Activated CD8-positive, alpha-beta memory T cell treated with anti-CD3 and anti-CD28 coated beads for 1 hour (primary cell): ENCODE measurements at regions not wholly inside any gene's neighbourhood (a gene's known extent, or its start where the extent isn't known, plus 50 kb on each side); places are given as distances from the start of the nearest gene placed in this dataset.
"Not testable (repeated sequence)": the region's sequence is repeated elsewhere in the genome, so short reads cannot be mapped to it uniquely, and the experiment has no call there.

Source experiments
- DNase-seq, 2 donors: peaks; one replicate each; pipeline ENCODE4 v3.0.0-alpha.2; 2020; ENCODE audit warnings: low read depth in 1 of 2; ENCODE audit errors: extremely low read depth in 1 of 2

DNA sequence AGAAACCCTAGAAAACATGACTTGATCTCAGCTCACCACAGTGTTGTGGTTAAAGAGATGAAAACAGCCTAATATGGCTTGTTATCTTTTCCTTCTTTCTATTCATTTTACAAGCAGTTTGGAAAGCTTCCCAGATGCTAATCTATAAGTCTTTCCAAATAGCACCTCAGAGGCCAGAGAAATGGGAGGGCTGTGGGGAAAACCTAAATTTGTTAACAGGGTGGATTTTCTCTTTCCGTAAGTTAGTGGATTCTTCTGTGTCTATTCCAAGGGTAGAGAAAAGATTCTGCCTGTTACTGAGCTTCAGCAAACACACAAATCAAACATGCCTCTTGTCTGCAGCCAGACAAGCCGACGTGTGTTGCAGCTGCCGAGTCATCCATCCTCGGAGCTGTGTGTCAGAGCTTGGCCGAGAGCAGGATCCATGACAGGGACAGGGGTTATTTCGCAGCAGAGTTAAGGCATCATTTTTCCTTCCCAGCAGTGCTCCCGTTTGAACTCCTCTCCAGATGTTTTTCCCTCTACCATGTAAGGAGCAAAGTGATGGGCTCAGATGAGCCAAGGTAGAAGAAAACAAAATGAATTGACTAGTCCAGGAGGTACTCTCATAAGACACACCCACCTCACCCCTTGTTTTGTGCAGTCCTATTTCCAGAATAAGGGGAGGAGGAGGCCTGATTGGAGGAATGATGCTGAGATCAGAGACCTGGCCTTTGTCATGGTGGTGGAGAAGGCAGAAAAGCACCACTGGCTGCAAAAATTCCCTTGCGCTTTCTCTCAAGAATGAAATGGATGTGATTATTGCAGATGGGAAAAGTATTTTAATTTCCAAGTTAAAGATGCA, 560.0 kb downstream of the C6orf118 start:
- DNase-seq, result no peak

DNA sequence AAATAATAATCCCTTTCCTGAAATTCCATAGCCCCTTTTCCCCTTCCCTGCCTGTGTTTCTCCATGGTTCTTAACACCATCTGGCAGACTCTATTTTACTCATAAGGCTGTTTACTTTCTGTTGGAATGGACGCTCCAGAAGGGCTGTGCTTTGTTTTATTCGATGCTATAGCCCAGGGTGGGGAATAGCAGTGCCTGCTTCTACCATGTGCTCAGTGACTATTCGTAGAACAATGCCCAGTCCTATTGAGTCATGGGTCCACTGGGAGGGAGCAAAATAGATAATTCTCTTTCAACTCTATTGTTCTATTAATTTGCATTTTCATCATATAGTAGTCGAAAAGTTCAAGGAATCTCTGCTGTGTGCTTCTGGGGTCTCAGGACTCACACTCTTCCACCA, 565.1 kb downstream of the C6orf118 start:
- DNase-seq, result no peak

DNA sequence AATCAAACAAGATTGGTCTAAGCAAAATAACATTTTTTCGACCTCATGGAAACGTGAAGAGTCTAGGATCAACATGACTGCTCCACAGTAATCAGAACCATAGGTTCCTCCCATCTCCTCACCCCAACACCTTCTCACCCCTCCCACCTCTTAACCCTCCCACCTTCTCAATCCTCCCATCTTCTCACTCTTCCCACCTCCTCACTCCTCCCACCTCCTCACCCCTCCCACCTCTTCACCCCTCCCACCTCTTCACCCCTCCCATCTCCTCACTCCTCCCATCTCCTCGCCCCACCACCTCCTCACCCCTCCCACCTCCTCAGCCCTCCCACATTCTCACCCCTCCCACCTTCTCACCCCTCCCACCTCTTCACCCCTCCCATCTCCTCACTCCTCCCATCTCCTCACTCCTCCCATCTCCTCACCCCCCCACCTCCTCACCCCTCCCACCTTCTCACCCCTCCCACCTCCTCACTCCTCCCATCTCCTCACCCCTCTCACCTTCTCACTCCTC, 567.4 kb downstream of the C6orf118 start:
- no peak for DNase-seq

DNA sequence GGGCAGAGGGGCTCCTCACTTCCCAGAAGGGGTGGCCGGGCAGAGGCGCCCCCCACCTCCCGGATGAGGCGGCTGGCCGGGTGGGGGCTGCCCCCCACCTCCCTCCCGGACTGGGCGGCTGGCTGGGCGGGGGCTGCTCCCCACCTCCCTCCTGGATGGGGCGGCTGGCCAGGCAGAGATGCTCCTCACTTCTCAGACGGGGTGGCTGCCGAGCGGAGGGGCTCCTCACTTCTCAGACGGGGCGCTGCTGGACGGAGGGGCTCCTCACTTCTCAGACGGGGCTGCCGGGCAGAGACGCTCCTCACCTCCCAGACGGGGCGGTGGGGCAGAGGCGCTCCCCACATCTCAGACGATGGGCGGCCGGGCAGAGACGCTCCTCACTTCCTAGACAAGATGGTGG, 573.3 kb downstream of the C6orf118 start:
- DNase-seq, result not testable (repeated sequence)

DNA sequence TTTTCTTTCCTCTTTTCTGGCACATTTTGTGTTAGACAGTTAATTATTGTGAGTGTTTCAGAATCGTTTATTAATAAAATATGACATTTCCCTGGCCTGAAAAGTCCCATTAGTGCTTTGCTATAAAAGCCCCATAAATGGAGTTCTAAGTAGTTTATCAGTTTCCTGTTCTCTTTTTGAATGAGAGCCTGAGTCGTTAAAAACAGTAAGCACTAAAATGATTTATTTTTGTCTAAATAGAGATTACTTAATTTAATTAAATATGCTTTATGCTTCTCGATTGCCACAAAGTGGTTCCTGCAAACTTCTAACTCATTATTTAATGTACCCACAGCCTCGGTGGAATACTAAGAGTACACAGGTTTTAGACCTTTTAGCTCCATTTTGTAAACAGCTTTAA, 577.9 kb downstream of the C6orf118 start:
- no peak for DNase-seq

DNA sequence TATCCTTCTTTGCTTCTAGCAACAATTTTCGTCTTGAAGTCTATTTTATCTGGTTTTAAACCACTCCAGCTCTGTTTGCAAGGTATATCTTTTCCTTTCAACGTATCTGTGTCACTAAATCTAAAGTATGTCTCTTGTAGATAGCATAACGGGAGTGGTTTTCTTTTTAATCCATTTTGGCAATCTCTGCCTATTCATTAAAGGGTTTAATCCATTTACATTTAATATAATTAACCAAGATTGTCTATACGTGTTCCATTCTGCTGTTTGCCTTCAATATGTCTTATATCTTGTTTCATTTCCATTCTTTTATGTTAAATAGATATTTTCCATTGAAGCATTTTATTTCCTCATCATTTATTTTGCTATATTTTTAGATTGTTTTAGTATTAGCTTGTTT, 587.9 kb downstream of the C6orf118 start:
- no peak for DNase-seq

DNA sequence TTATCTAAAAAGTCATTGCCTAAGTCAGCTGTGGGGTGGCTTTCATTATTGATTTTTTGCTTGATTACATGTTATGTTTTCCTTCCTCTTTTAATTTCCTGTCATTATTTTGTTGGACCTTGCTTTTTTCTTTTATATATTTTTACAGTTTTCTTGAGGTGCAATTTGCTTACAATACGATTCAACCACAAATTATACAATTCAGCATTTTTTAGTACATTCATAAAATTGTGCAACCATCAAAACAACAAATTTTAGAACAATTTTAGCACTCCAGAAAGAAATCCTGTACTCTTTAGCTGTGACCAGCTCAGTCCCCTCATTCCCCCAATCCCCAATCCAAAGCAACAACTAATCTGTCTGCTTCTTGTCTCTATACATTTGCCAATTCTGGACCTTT, 608.9 kb downstream of the C6orf118 start:
- no peak for DNase-seq

DNA sequence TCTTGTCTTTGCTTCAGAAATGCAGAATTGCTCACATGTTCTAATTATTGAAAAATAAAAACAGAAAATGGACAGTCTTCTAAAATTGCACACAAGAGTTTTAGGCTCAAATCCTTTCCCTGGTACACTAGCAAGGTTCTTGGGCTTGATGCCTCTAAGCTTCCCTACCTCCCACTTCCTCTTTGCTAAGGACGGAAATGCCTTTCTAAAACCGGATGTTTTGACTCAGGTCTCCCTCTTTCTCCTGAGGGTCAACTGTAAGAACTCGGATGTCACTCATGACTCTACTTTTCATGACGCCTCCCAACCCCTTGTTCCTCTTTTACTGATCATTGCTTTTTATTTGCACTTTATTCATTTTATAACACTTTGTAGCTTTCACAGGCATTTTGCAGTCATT, 613.5 kb downstream of the C6orf118 start:
- DNase-seq, result no peak

DNA sequence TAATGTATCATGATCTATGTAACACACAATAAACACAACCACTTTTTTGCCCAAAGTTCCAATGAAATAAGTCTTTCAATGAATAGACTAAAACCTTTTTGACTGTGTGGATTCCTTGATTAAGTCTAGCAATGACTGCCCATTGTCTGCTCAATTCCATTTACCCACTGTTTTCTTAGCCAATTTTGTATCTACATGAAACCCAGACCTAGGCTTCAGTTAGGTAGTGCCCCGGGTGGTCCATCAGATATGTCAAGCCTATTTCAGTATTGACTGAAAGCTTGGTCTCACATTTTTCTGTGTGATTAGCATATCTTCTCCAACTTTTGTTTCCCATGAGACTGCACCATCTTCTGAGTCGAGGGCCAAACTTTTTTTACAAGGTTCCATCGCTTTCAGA, 615.0 kb downstream of the C6orf118 start:
- no peak for DNase-seq

DNA sequence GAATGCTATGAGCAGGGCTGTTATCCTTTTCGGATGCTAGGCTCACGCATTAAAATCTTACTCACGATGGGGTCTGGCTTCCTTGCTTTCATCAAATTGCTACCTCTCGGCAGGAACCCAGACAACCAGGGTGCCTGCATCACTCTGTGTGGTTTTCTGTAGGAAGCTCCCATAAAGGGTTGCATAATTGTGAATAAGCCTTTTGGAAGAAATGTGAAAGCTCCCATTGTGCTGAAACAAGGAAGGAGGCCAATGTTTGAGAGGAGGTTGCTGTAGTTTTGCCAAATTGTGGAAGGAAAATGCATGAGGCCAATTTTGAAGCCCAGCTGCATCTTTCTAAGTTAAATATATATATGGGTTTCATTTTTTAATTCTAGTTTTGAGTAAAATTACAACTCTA, 615.5 kb downstream of the C6orf118 start:
- no peak for DNase-seq

DNA sequence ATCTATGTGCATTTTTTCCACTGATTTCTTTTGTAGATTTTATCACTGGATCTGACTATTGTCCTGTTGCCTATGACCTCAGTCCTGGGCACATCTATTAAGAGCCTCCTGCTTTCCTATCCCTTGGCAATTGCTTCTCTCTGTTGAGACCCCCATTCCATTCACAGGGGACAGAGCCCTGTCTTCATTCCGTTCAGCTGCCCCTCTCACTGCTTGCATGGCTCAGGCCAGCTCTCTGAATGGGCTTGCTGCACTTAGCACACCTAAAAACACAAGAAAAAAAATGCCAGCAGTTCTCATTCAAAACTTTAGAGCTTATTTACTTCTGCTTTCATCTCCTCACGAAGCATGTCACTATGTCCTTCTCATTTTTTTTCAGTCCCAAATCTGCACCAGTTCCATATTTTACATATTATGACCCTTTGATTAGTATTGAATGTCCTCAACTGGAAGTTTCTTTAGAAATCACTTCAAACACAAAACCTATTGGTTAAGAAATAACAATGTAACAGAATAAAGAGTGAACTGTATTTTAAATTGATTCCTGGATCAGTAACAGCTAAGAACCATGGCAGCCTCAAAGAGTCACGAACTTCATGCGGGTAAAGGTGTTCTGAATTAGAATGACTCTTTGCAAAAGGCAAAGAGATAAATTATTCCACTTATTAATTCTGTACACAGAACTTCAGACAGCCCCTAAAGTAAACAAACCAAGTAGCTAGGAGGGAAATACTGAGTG, 616.5 kb downstream of the C6orf118 start:
- no peak for DNase-seq

DNA sequence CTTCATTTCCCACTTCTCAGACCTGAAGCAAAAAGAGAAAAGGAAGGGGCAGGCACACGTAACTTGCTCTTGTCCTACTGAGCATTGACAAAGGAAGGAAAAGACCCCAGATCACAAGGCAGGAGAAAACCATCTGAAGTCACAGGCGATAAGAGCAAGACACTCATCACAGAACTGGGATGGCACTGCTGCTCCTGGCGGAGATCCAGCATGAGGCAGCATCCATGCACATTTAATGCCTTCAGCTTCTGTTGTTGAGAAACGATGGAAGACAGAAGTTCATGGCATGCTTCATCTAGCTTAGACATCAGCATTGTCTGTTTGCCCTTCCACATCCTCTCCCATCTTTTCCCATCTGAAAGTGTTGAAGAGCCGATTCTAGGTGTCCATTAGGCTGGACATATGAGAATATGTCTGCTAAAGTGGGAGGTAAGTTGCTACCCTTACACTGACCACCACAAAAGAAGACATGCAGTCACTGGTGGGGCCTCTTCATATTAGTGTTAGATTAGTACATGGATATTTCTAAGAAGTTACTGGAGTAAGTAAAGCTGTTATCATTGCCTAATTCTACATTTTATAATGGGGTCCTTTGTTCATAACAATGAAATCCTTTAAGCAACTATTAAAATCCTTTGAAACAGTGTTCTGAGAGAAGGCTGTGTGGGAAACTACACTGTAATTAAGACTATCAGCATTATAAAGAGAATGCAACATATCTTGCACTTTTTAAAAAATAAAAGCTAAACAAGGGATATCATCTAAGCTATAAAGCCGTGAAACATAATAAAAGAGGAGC, 618.5 kb downstream of the C6orf118 start:
- no peak for DNase-seq

DNA sequence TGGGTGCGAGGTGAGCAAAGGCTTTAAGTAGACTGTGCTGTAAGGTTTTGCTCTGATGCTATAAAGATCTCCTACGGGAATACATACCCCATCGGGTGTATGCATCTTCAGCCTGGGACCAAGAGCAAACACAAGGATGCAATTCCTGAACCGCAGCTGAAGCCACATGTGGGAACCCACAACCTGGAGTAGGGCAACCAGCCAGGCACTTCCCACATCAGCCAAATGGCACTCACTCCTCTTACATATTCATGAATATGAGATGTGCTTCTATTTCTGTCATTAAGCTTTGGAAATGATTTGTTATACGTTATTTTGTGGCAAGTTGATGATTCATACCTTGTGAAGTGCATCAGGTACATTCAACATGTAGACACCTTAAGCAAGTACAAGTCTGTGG, 619.2 kb downstream of the C6orf118 start:
- DNase-seq, result no peak

DNA sequence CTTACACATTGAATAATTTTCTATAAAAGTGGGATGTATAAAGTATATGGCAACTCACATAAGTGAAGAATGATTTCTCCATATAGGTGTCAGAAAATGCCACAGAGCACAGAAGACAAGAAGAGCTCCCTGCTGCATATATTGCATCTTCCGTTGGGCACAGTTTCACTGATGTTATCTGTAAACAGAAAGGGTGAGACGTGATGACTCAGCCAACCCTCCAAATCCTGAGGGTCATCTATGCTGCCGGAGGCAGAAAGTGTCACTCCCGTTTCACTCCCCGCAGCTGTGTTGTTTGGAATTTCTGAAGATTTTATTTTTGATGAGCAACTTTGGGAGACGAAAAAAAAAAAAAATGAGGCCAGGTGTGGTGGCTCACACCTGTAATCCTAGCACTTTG, 644.1 kb downstream of the C6orf118 start:
- no peak for DNase-seq

DNA sequence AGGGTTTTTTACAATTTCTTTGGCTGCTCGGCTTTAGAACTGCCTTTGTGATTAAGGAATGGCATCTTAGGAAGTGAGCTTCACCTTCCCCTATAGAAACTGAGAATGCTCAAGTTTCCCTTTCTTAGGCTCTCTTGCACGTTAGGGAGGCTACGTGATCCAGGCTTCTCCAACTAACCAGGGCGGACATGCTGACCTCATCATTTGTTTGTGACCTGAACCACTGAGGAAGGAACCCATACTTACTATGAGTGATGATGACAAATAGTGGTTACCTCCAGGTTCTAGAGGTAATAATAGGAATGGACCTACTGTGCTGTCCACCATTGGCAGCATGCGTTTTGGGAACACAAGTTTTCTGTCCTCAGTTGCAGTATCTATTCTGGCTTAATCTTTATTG, 645.8 kb downstream of the C6orf118 start:
- DNase-seq, result no peak

DNA sequence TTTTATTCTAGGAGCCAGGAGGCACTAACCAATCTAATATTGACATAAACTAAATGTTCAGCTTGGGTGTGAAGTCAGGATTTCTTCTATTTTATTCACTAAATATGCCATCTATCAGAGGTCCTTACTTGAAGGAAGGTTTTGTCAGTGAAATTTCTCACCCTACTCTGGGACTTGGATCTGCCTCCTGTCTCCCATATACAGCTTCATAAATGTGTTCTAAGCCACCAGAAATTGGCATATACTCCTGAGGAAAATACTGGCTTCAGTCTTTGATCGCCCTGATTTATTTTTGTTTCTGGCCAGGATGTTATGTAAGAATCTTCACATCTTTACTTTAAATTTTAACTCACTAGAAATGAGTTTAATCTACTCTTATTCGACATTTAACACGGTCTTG, 647.7 kb downstream of the C6orf118 start:
- no peak for DNase-seq

DNA sequence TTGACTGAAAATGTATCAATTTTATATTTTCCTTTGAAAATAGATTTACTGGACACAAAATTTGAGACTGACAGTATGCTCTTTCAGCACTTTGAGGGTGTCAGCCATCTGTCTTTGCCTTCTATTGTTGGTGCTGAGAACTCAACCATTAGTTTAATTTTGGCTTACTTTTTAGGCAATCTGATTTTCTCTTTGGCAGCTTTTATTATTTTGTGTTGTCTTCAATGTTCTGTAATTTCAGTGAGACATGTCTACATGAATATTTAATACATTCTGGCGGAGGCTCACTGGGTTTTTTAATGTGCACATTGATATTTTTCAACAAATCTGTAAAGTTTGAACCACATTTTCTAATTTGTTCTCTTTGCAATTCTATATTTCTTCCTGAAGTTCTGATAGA, 648.6 kb downstream of the C6orf118 start:
- DNase-seq, result no peak

DNA sequence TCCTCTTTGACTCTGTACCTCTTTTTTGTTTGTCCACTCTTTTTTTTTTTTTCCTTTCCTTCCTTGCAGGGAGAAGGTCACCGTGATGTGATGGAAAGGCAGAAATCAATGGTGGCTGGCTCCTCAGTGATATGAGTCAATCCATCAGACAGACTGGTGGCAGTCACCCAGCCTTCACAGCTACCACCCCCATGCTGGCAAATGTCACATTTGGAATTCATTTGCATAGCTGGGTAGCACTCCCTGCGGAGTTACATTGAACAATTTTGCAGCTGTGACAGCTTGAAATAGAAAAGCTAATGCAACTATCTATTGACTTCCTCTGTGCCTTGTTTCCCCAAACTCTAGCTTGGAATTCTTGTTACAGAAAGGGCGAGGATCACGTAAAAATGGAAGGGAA, 668.4 kb downstream of the C6orf118 start:
- DNase-seq, result no peak

DNA sequence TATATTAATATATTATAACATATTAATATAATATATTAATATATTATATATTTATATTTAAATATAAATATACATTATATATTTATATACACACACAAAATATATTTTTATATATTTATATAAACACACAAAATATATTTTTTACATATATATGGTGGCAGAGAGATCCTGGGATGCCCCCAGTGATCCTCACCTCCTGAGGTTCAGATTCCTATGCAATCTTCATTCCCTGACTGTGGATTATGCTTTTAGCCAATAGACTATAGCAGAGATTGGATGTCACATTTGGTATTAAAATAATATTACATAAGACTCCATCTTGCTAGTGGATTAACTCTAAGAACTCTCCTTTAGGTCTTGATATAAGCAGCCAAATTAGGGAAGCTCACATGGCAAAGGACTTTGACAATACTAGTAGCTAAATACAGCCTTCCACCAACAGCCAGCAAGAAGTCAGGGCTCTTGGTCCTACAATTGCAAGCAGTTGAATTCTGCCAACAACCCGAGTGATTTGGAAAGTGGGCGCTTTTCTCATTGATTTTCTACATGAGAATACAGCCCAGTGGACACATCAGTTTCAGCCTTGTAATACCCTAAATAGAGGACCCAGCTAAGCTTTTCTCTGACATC, 681.0 kb downstream of the C6orf118 start:
- no peak for DNase-seq

DNA sequence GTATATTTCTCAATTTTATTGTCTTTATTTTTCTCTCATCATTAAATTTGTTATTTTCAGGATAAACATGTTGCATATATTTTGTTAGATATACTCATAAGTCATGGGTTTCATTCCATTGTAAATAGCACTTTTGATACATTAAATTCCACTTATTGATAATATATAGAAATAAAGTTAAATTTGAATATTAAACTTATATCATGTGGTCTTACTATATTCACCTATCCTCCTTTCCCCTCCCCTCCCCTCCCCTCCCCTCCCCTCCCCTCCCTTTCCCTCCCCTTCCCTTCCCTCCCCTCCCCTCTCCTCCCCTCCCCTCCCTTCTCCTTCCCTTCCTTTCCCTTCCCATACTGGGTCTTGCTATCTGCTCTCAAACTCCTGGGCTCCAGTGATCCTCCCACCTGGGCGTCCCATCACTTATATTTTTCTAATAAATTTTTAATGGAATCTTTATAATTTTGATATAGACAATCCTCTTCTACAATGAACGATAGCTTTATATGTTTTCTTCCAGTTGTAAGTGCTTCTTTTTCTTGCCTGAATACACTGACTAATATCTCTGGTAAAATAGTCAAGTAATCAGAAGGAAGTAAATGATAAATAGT, 692.4 kb downstream of the C6orf118 start:
- no peak for DNase-seq

DNA sequence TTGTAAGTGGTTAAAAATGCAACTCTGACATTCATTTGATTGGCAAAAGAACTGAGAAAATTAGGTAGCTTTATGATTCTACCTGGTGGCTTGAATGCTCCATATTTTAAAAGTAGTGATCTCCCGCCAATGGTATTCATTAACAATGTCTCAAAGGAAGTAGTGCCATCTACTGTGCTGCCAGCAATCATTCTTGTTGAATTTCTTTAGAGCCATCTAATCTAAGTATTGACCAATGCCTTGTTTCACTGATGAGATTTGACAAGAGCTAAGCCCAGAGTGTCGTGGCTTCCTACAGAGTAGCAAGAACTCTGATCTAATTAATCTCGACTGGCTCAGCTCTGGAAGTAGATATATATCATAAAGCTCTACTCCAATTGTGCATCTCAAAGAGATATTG, 696.7 kb downstream of the C6orf118 start:
- no peak for DNase-seq
